Fibroblast of villous mesenchyme (primary cell): ENCODE measurements at regions not wholly inside any gene's neighbourhood (a gene's known extent, or its start where the extent isn't known, plus 50 kb on each side); places are given as distances from the start of the nearest gene placed in this dataset.

Experiments
- DNase-seq: peaks from one replicate; pipeline ENCODE4 v3.0.0-alpha.2; 2010; ENCODE audit warnings: low read depth
- H3K4me3 ChIP-seq: 2 replicates; pipeline ENCODE4 v1.5.1; 2011; ENCODE audit warnings: low read depth, mild to moderate bottlenecking, low read length
- TF ChIP-seq, protein P1 (sequence below): IDR thresholded peaks from 2 replicates; pipeline ENCODE4 v1.5.1; 2012; ENCODE audit warnings: low read depth, mild to moderate bottlenecking, low read length; ENCODE audit not compliant: insufficient read depth

DNA sequence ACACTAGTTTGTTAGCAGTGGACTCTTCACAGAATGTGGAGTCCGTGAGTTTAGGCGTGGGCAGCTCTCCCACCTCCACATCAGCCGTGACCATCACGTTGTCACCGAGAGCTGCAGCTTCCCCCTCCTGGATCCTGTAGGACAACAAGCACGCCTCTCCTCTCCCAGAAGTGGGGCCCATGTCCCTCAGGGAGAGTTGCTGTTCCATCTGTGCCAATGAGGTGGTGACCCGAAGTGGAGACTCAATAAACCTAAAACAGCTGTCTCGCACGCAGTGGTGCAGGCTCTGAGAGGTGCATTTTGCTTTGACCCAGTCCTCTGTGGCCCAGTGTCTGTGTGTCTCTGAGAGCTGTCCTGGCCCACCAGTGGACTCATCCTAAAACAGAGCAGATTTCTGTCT, 456.5 kb upstream of the SOX11 start:
- TF ChIP-seq, protein P1, sequence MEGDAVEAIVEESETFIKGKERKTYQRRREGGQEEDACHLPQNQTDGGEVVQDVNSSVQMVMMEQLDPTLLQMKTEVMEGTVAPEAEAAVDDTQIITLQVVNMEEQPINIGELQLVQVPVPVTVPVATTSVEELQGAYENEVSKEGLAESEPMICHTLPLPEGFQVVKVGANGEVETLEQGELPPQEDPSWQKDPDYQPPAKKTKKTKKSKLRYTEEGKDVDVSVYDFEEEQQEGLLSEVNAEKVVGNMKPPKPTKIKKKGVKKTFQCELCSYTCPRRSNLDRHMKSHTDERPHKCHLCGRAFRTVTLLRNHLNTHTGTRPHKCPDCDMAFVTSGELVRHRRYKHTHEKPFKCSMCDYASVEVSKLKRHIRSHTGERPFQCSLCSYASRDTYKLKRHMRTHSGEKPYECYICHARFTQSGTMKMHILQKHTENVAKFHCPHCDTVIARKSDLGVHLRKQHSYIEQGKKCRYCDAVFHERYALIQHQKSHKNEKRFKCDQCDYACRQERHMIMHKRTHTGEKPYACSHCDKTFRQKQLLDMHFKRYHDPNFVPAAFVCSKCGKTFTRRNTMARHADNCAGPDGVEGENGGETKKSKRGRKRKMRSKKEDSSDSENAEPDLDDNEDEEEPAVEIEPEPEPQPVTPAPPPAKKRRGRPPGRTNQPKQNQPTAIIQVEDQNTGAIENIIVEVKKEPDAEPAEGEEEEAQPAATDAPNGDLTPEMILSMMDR, result no peak
- no peak overlapping the region for H3K4me3 ChIP-seq
- no peak for DNase-seq

DNA sequence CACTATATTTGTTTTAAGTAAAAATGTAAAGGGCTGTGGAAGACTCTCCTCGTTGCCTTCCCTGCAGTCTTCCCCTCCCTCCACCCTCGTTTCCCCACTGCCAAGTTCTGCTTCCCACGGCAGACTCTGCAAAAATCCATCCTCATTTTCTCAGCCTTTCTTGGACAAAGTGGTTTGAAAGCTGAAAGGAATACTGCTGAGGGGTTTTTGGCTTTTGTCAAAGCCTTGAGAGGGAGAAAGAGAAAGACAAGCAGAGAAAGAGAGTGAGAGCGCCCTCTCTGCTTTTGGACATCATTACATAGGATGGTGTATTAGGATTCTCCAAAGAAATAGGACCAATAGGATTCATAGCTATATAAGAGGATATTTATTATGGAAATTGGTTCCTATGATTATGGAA, 455.9 kb upstream of the SOX11 start:
- H3K4me3 ChIP-seq, result no peak overlapping the region
- TF ChIP-seq, protein P1, result no peak
- DNase-seq, result no peak

DNA sequence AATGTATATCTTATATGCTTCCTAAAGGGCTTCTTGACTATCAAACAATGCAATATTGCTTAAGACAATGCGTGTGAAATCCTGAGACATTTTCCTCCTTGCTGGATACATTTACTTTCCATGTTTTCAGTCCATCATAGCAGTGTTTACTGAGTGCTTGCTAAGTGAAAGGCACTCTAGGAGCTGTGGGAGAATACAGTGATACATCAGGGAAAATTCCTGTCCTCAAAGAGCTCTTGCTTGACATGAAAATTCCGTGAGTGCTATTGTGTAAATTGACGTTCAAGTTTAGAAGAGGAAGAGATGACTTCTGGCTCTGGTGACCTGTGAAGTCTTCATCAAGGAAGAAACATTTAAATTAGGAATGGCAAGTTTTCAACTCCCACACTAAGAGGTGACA, 449.4 kb upstream of the SOX11 start:
- no peak for DNase-seq
- TF ChIP-seq, protein P1, result no peak
- H3K4me3 ChIP-seq, result no peak overlapping the region

DNA sequence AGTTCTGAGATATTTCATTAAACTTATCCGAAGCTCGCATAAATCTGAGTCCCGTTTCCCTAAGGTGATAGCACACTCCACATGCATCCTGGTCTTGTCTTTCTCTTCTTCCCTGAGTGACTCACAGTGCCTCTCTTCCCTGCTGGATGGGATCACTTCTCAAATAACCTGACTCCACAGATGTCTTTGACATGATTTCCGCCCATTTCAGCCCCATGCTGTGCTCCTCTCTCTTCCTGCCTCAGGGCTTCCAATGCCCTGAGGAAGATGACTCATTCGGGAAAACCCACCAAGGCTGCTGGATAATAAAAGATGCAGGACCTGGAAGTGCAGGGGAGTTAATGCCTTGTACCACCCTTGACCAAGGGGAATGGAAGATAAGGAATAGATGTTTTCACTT, 441.7 kb upstream of the SOX11 start:
- TF ChIP-seq, protein P1, result no peak
- no peak for DNase-seq
- H3K4me3 ChIP-seq, result no peak overlapping the region

DNA sequence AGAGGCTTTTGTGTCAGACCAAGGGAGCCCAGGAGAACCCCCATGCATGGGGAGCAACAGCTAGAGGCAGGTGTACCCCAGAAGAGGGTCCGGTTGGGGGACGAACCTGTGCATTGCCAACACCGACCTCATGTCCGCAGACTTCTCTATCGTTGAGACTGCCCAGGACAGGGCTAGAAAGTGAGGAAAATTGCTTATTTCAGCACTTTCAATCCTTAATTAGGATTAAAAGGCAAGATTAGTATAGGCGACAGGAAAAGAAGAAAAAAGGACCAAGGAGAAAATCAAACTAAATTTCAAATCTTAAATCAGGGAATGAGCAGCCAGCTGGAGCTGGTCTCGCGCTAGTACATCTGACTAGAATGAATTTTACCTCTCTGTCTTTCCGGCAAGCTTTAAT, 438.9 kb upstream of the SOX11 start:
- DNase-seq, result no peak
- H3K4me3 ChIP-seq, result no peak overlapping the region
- TF ChIP-seq, protein P1, result no peak

DNA sequence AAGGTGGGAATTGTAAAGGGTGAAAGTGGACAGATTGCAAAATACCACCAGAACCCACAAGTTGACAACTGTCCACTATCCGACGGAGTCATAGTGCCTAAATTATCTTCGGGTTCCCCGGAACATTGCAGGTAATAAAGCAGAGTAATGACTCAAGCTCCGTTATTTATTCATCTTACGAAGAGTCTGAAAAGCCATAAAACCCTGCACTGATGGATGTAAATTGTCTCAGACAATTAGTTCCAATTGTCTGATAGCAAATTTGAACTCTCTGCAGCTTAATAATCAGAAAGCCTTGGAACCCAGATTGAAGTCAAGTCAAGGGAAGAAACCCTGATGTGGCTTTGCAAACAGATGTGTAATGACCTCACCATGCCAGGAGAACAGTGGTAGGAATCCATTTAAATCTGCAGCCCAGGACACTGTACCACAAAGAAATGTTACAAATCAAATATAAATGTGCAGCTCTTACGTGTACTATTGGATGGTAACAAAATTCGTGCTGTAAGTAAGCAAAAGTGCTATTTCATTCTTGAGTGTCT, 437.3 kb upstream of the SOX11 start:
- DNase-seq, result no peak
- TF ChIP-seq, protein P1, result no peak
- H3K4me3 ChIP-seq, result no peak overlapping the region

DNA sequence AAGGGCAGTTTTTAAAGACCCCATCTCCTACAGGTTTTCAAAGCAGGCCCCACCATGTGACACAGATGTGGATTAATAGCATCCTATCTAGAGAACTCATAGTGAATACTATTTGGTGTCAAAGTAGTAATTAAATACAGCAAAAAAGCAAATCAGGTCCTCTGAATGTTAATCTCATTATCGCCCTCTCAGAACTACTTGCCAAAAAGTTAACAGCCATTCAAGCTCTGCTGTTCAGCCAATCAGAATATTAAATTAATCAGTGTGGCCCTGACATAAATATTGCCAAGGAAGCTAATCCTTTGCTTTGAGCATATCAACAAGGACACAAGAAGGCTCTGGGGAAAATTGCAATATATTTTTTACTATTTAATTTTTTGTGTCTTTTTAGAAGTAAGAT, 428.9 kb upstream of the SOX11 start:
- DNase-seq, result no peak
- H3K4me3 ChIP-seq, result no peak overlapping the region

More for the DNA sequence above, 428.9 kb upstream of the SOX11 start:
- TF ChIP-seq, protein P1, result no peak
